ENCODE measurements at regions not wholly inside any gene's neighbourhood (a gene's known extent, or its start where the extent isn't known, plus 50 kb on each side); places are given as distances from the start of the nearest gene placed in this dataset.
A peak's percentile ranks its signal among the peaks of the same experiment; 100 is the strongest.

- Histone ChIP-seq H3K56ac (ENCODE audit: insufficient read length, low read depth, low read length) (no peak overlapping the region), H3K23ac (ENCODE audit: insufficient read length, low read depth, low read length) (no peak overlapping the region), H3K79me2 (ENCODE audit: insufficient read depth, low read length) (no peaks in the 10 kb centered on the region), H4K91ac (ENCODE audit: insufficient read length, low read depth, low read length) (no peak overlapping the region), H4K5ac (ENCODE audit: insufficient read length, low read depth, low read length) (no peak overlapping the region), H2BK20ac (ENCODE audit: low read depth, low read length, poor library complexity, severe bottlenecking) (no peak overlapping the region), H3K9ac (ENCODE audit: extremely low read depth, insufficient read length, low read length) (no peak overlapping the region), H3K9me3 (ENCODE audit: control insufficient read depth, low read depth, low read length) (no peaks in the 10 kb centered on the region), H2AK5ac (ENCODE audit: insufficient read length, low read length) (no peak overlapping the region), H4K20me1 (ENCODE audit: control insufficient read depth, insufficient read depth, insufficient read length) (no peaks in the 10 kb centered on the region), H3K27me3 (ENCODE audit: insufficient read depth, low read length) (no peaks in the 10 kb centered on the region), H3K23me2 (ENCODE audit: insufficient read length, low read depth, low read length, poor library complexity, severe bottlenecking) (no peaks in the 10 kb centered on the region), H3T11ph (ENCODE audit: low read length) (no peak overlapping the region), H3K4me1 (ENCODE audit: insufficient read depth, low read length) (no peaks in the 10 kb centered on the region), H3K14ac (ENCODE audit: insufficient read depth, low read length) (no peak overlapping the region), H3K27ac (ENCODE audit: insufficient read length, low read depth, low read length) (no peak overlapping the region), H2BK15ac (ENCODE audit: low read depth, low read length) (no peak overlapping the region), H2BK5ac (ENCODE audit: insufficient read length, low read length) (no peak overlapping the region), H3K4ac (ENCODE audit: low read depth, low read length) (no peak overlapping the region), H3K79me1 (ENCODE audit: insufficient read depth, low read depth, low read length, poor library complexity, severe bottlenecking) (no peaks in the 10 kb centered on the region), H3K18ac (ENCODE audit: insufficient read length, low read depth, low read length) (no peak overlapping the region), H2BK120ac (ENCODE audit: low read depth, low read length, poor library complexity, severe bottlenecking) (no peak overlapping the region), H4K8ac (replicated peaks; ENCODE audit: insufficient read length, low read depth, low read length) (no peak overlapping the region), H2BK12ac (ENCODE audit: insufficient read length, low read depth, low read length) (no peak overlapping the region), H2AFZ (ENCODE audit: low read length) (no peak overlapping the region), H3K4me2 (ENCODE audit: insufficient read depth, insufficient read length, low read length) (no peak overlapping the region)
- H3K4me3 Mint-ChIP-seq, result no peak overlapping the region
- H3K4me1 Mint-ChIP-seq, result no peaks in the 10 kb centered on the region
- peaks cover 1% of the 10 kb centered on the region for H3K27me3 Mint-ChIP-seq (ENCODE audit: low read depth)
- WGBS (ENCODE audit: extremely low coverage, insufficient read length, low lambda C conversion rate), result no CpG with 5 or more reads among the region's 6 CpGs
- H3K9me3 Mint-ChIP-seq, result peaks cover 9 to 11% of the 10 kb centered on the region in 2 experiments; a peak in 4 of 5 replicates
- H3K27ac Mint-ChIP-seq, result no peak overlapping the region
- peaks cover 0 to 2% (median 0%) of the 10 kb centered on the region in 3 experiments; a peak in 3 of 7 replicates for H3K36me3 Mint-ChIP-seq (ENCODE audit: insufficient read depth in 1 of 3, low read depth in 3 of 3)
- DNase-seq, result peak; percentile 85
- TF ChIP-seq CTCF (conservative IDR thresholded peaks at IDR 0.05), result peak; percentile 78
These were observed 120.5 kb upstream of the POU3F3 start for GRCh38 chr2:104733226-104733943.

Data from H9 (cell line).